ENCODE measurements at regions not wholly inside any gene's neighbourhood (a gene's known extent, or its start where the extent isn't known, plus 50 kb on each side); places are given as distances from the start of the nearest gene placed in this dataset.

GRCh38 chr16:62876133-62876532, 839.9 kb upstream of the CDH8 start:
- BruUV-seq (replicated peaks), result no TSS peak
- H3K36me3 ChIP-seq (ENCODE audit: control insufficient read depth, insufficient read depth, low read length), result no peaks in the 10 kb centered on the region
- Mint-ChIP-seq H3K9me3 (ENCODE audit: unreplicated experiment) (no peaks in the 10 kb centered on the region), H3K4me3 (ENCODE audit: unreplicated experiment) (no peak overlapping the region), H3K27ac (ENCODE audit: unreplicated experiment) (no peak overlapping the region), H3K4me1 (ENCODE audit: low read depth, unreplicated experiment) (no peaks in the 10 kb centered on the region), H3K36me3 (ENCODE audit: insufficient read depth, unreplicated experiment) (no peaks in the 10 kb centered on the region), H3K27me3 (ENCODE audit: insufficient read depth, unreplicated experiment) (no peaks in the 10 kb centered on the region)
- no peaks in the 10 kb centered on the region for H3K27me3 ChIP-seq (replicated peaks; ENCODE audit: control insufficient read depth, insufficient read depth, low read length)
- no peak overlapping the region for H3K4me3 ChIP-seq (ENCODE audit: low read depth, low read length)
- H3K9me3 ChIP-seq, result no peaks in the 10 kb centered on the region
- POLR2A ChIA-PET, result no interaction called here
- no peak for DNase-seq
- no peak for TF ChIP-seq CTCF (IDR thresholded peaks at IDR 0.05; ENCODE audit: insufficient read depth in 1 of 2, low read depth in 1 of 2, low read length in 1 of 2, severe bottlenecking in 1 of 2, unreplicated experiment in 1 of 2)
- intact Hi-C loops (cut with micrococcal nuclease; ENCODE audit: unreplicated experiment), result no loop called here
- H3K4me1 ChIP-seq, result no peaks in the 10 kb centered on the region
- CTCF ChIA-PET, result no interaction called here

GRCh38 chr16:62872339-62872738, 836.1 kb upstream of the CDH8 start:
- Mint-ChIP-seq H3K4me1 (ENCODE audit: low read depth, unreplicated experiment) (no peaks in the 10 kb centered on the region), H3K27me3 (ENCODE audit: insufficient read depth, unreplicated experiment) (no peaks in the 10 kb centered on the region), H3K36me3 (ENCODE audit: insufficient read depth, unreplicated experiment) (no peaks in the 10 kb centered on the region), H3K9me3 (ENCODE audit: unreplicated experiment) (no peaks in the 10 kb centered on the region), H3K27ac (ENCODE audit: unreplicated experiment) (no peak overlapping the region), H3K4me3 (ENCODE audit: unreplicated experiment) (no peak overlapping the region)
- Histone ChIP-seq H3K27me3 (replicated peaks; ENCODE audit: control insufficient read depth, insufficient read depth, low read length) (no peaks in the 10 kb centered on the region), H3K4me3 (ENCODE audit: low read depth, low read length) (no peak overlapping the region), H3K4me1 (no peaks in the 10 kb centered on the region), H3K9me3 (no peaks in the 10 kb centered on the region), H3K36me3 (ENCODE audit: control insufficient read depth, insufficient read depth, low read length) (no peaks in the 10 kb centered on the region)
- ChIA-PET POLR2A (no interaction called here), CTCF (no interaction called here)
- TF ChIP-seq CTCF (IDR thresholded peaks at IDR 0.05; ENCODE audit: insufficient read depth in 1 of 2, low read depth in 1 of 2, low read length in 1 of 2, severe bottlenecking in 1 of 2, unreplicated experiment in 1 of 2), result no peak
- intact Hi-C loops (cut with micrococcal nuclease; ENCODE audit: unreplicated experiment), result no loop called here
- DNase-seq, result no peak
- BruUV-seq (replicated peaks), result no TSS peak

- H3K36me3 Mint-ChIP-seq (ENCODE audit: insufficient read depth, unreplicated experiment), result no peaks in the 10 kb centered on the region
- no peaks in the 10 kb centered on the region for H3K36me3 ChIP-seq (ENCODE audit: control insufficient read depth, insufficient read depth, low read length)
- BruUV-seq (replicated peaks), result no TSS peak
- no peaks in the 10 kb centered on the region for H3K9me3 Mint-ChIP-seq (ENCODE audit: unreplicated experiment)
- no peaks in the 10 kb centered on the region for H3K27me3 Mint-ChIP-seq (ENCODE audit: insufficient read depth, unreplicated experiment)
- ChIA-PET CTCF (interaction anchor here (0.7 to 1.0 kb wide), 3 partner anchors 419 to 681 kb away, joined by 3 to 4 read pairs (median 3); no protein-coding TSS in a partner anchor), POLR2A (no interaction called here)
- DNase-seq, result no peak
- no peaks in the 10 kb centered on the region for H3K27me3 ChIP-seq (replicated peaks; ENCODE audit: control insufficient read depth, insufficient read depth, low read length)
- H3K4me3 ChIP-seq (ENCODE audit: low read depth, low read length), result no peak overlapping the region
- no peak for TF ChIP-seq CTCF (IDR thresholded peaks at IDR 0.05; ENCODE audit: insufficient read depth in 1 of 2, low read depth in 1 of 2, low read length in 1 of 2, severe bottlenecking in 1 of 2, unreplicated experiment in 1 of 2)
- H3K9me3 ChIP-seq, result no peaks in the 10 kb centered on the region
- intact Hi-C loops (cut with micrococcal nuclease; ENCODE audit: unreplicated experiment), result loop anchor here (1.0 kb wide), 2 partner anchors 645 to 680 kb away; no protein-coding TSS in a partner anchor
- no peaks in the 10 kb centered on the region for H3K4me1 ChIP-seq
- no peak overlapping the region for H3K27ac Mint-ChIP-seq (ENCODE audit: unreplicated experiment)
- H3K4me1 Mint-ChIP-seq (ENCODE audit: low read depth, unreplicated experiment), result no peaks in the 10 kb centered on the region
- H3K4me3 Mint-ChIP-seq (ENCODE audit: unreplicated experiment), result no peak overlapping the region
Measured at GRCh38 chr16:62870554-62870953, 834.3 kb upstream of the CDH8 start.
